Breast epithelium (tissue), 4 donors: ENCODE measurements at regions not wholly inside any gene's neighbourhood (a gene's known extent, or its start where the extent isn't known, plus 50 kb on each side); places are given as distances from the start of the nearest gene placed in this dataset.
"Not testable (repeated sequence)": the region's sequence is repeated elsewhere in the genome, so short reads cannot be mapped to it uniquely, and the experiment has no call there.

Experiments
- DNase-seq, 2 donors: peaks; one replicate each; pipeline ENCODE4 v3.0.0-alpha.2; 2019; ENCODE audit warnings: low spot score in 2 of 2
- H3K27ac ChIP-seq, 2 donors: fragments of 200-600 bp; sonication (generic) in 1 of 2; one replicate each; pipeline ENCODE4 v1.5.1; 2016 to 2019; ENCODE audit warnings: mild to moderate bottlenecking in 1 of 2
- H3K27me3 ChIP-seq, 2 donors: fragments of 200-600 bp; sonication (generic) in 1 of 2; one replicate each; pipeline versions ENCODE4 v1.5.1 to v1.6.0; 2017 to 2019; ENCODE audit warnings: control low read depth in 1 of 2, mild to moderate bottlenecking in 1 of 2
- H3K36me3 ChIP-seq: fragments of 200-600 bp; one replicate; pipeline ENCODE4 v1.5.1; 2019
- H3K4me1 ChIP-seq, 2 donors: fragments of 200-600 bp; sonication (generic); one replicate each; pipeline ENCODE4 v1.5.1; 2016 to 2019; ENCODE audit warnings: control low read depth in 1 of 2
- H3K4me3 ChIP-seq, 3 donors: fragments of 200-600 bp; sonication (generic); 1 replicate in 2 of 3; 2 replicates in 1 of 3; pipeline ENCODE4 v1.5.1; 2016 to 2019; ENCODE audit warnings: mild to moderate bottlenecking in 3 of 3, moderate library complexity in 2 of 3
- H3K9me3 ChIP-seq, 2 donors: fragments of 200-600 bp; sonication (generic) in 1 of 2; one replicate each; pipeline ENCODE4 v1.5.1; 2016 to 2019; ENCODE audit warnings: control low read depth in 1 of 2
- POLR2A ChIP-seq: fragments of 450-650 bp; IDR thresholded peaks from one replicate; pipeline ENCODE4 v1.6.1; 2016; ENCODE audit warnings: antibody characterized with exemption, mild to moderate bottlenecking, moderate library complexity
- POLR2AphosphoS5 ChIP-seq, 3 donors: sonication (generic); formaldehyde crosslinking; IDR thresholded peaks; one replicate each; pipeline ENCODE4 v1.6.1; 2017; ENCODE audit warnings: antibody characterized with exemption in 3 of 3
- intact Hi-C: fragments of 100-400 bp; cut with DNase I; formaldehyde crosslinking; loops from one replicate; pipeline ENCODE4 v1.15.1; 2023; ENCODE audit warnings: low total_unique reads
- TF ChIP-seq, protein P1 (sequence below), 3 donors: fragments of 450-650 bp; IDR thresholded peaks; one replicate each; pipeline ENCODE4 v1.5.1; 2016 to 2017; ENCODE audit warnings: antibody characterized with exemption in 3 of 3, mild to moderate bottlenecking in 3 of 3, moderate library complexity in 3 of 3

DNA sequence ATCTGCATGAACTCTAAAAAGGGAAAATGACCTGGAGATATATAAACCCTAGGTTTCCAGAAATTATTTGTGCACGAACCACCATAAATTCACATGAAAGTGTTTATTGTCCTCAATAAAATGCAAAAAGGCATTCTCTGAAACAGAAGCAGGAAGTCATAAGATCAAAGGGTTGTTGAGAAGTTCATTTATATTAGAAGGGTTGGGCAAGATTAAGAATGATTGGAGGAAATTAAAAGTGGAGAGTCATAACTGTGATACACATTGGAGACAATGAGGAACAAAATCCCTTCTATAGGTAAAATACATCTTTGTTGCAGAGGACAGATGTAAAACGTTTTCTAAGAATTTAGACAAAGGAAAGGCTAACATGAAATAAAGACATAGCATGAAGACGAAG lies 476.8 kb downstream of the CBLN4 start:
- H3K4me1 ChIP-seq: no peaks in the 10 kb centered on the region
- intact Hi-C loops: no loop called here
- no peak for DNase-seq
- TF ChIP-seq POLR2A (no peak), POLR2AphosphoS5 (IDR thresholded peaks at IDR 0.05) (no peak)
- TF ChIP-seq, protein P1, sequence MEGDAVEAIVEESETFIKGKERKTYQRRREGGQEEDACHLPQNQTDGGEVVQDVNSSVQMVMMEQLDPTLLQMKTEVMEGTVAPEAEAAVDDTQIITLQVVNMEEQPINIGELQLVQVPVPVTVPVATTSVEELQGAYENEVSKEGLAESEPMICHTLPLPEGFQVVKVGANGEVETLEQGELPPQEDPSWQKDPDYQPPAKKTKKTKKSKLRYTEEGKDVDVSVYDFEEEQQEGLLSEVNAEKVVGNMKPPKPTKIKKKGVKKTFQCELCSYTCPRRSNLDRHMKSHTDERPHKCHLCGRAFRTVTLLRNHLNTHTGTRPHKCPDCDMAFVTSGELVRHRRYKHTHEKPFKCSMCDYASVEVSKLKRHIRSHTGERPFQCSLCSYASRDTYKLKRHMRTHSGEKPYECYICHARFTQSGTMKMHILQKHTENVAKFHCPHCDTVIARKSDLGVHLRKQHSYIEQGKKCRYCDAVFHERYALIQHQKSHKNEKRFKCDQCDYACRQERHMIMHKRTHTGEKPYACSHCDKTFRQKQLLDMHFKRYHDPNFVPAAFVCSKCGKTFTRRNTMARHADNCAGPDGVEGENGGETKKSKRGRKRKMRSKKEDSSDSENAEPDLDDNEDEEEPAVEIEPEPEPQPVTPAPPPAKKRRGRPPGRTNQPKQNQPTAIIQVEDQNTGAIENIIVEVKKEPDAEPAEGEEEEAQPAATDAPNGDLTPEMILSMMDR (IDR thresholded peaks at IDR 0.05): no peak
- no peak overlapping the region for H3K4me3 ChIP-seq
- no peaks in the 10 kb centered on the region for H3K9me3 ChIP-seq
- H3K27me3 ChIP-seq: no peaks in the 10 kb centered on the region
- no peaks in the 10 kb centered on the region for H3K36me3 ChIP-seq
- no peak overlapping the region for H3K27ac ChIP-seq

DNA sequence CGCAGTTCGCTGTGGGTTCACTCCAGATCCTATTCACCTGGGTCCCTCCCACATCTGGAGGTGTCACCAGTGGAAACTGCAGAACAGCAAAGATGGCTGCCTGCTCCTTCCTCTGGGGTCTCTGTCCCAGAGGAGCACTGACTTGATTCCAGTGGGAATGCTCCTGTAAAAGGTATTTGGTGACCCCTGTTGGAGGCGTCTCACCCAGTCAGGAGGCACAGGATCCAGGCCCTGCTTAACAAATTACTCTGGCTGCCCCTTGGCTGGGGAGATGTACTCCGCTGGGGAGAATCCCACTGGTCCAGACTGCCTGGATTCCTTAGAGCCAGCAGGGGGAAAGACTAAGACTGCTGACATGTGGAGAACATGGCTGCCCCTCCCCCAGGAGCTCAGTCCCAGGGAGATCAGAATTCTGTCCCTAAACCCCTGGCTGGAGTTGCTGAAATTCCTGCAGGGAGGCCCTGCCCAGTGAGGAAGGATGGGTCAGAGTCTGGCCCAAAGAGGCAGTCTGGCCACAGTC lies 483.0 kb downstream of the CBLN4 start:
- Histone ChIP-seq H3K4me3 (no peak overlapping the region), H3K4me1 (no peaks in the 10 kb centered on the region), H3K9me3 (peaks cover 0 to 4% of the 10 kb centered on the region in 2 donors), H3K27ac (no peak overlapping the region), H3K36me3 (no peaks in the 10 kb centered on the region), H3K27me3 (no peaks in the 10 kb centered on the region)
- TF ChIP-seq POLR2AphosphoS5 (IDR thresholded peaks at IDR 0.05) (no peak), POLR2A (no peak)
- TF ChIP-seq, protein P1 (IDR thresholded peaks at IDR 0.05): no peak
- intact Hi-C loops: no loop called here
- DNase-seq: no peak

DNA sequence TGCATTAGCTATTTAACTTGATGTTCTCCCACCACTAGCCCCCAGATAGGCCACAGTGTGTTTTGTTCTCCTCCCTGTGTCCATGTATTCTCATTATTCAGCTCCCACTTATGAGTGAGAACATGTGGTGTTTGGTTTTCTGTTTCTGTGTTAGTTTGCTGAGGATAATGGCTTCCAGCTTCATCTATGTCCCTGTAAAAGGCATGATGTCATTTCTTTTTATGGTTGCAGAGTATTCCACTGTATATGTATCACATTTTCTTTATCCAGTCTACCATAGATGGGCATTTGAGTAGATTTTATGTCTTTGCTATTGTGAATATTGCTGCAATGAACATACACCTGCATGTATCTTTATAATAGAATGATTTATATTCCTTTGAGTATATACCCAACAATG lies 487.7 kb downstream of the CBLN4 start:
- DNase-seq, H3K4me1 ChIP-seq, H3K4me3 ChIP-seq, intact Hi-C loops, H3K27me3 ChIP-seq, H3K27ac ChIP-seq, H3K36me3 ChIP-seq, H3K9me3 ChIP-seq: not testable (repeated sequence)

DNA sequence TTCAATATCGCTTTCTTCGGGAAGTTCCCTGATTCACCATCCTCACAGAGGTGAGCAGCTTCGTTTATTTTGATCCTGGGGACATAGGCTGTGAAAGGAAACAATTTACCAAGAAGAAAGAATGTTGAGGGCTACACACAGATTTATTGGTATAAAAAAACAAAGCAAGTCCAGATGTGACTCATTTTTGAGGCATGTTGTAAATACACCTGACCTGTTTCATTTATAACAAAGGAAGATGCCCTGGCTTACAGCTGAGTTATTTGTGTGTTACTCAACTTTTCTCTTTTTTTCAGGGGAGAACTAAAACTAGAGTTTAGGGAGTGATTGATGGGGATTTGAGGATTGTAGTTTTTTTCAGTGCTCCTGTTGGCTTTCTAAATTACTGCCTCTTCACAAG lies 489.5 kb downstream of the CBLN4 start:
- intact Hi-C loops: no loop called here
- H3K36me3 ChIP-seq: no peaks in the 10 kb centered on the region
- no peaks in the 10 kb centered on the region for H3K9me3 ChIP-seq
- no peaks in the 10 kb centered on the region for H3K27me3 ChIP-seq
- H3K27ac ChIP-seq: no peak overlapping the region
- no peak overlapping the region for H3K4me3 ChIP-seq
- DNase-seq: no peak
- TF ChIP-seq POLR2AphosphoS5 (IDR thresholded peaks at IDR 0.05) (no peak), POLR2A (no peak)
- no peaks in the 10 kb centered on the region for H3K4me1 ChIP-seq

DNA sequence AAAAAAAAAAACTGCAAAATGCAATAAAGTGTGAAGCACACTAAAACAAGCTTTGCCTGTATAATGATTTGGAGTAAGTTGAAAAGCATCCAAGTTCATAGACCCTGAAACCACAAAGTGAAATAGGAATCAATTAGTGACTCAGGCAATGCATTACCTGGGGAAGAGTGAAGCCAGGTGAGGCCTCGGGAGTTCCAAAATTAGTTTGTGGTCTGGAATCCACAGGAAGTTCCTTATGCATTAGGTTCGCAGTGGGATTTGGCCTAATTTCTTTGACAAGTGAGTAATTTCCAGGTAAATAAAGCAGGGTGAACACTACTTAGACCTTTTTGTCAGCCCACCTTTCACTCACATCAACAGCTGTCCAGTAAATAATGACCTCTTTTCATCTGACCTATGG lies 490.8 kb downstream of the CBLN4 start:
- H3K4me3 ChIP-seq: no peak overlapping the region
- intact Hi-C loops: loop anchor here (5.0 kb wide), 1 partner anchor 992 kb away; no protein-coding TSS in a partner anchor
- H3K4me1 ChIP-seq: no peaks in the 10 kb centered on the region
- TF ChIP-seq POLR2AphosphoS5 (IDR thresholded peaks at IDR 0.05): no peak
- no peak for TF ChIP-seq POLR2A
- TF ChIP-seq, protein P1 (IDR thresholded peaks at IDR 0.05): no peak
- no peaks in the 10 kb centered on the region for H3K9me3 ChIP-seq
- no peak overlapping the region for H3K27ac ChIP-seq
- DNase-seq: no peak
- no peaks in the 10 kb centered on the region for H3K27me3 ChIP-seq
- no peaks in the 10 kb centered on the region for H3K36me3 ChIP-seq

DNA sequence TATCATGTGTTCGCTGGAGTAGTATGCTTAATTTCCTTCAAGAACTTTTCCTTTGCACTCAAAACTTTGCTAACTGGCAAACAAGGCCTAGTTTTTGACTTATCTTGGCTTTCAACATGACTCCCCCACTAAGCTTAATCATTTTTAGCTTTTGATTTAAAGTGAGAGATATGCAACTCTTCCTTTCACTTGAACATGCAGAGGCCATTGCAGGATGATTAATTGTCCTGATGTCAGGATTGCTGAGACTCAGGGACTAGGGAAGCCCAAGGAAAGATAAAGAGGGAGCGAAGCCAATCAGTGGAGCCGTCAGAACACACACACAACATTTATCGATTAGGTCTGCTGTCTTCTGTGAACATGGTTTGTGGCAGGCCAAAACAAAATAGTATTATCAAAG lies 491.4 kb downstream of the CBLN4 start:
- Histone ChIP-seq H3K36me3 (no peaks in the 10 kb centered on the region), H3K27me3 (no peaks in the 10 kb centered on the region), H3K4me3 (no peak overlapping the region), H3K27ac (no peak overlapping the region), H3K4me1 (no peaks in the 10 kb centered on the region), H3K9me3 (no peaks in the 10 kb centered on the region)
- TF ChIP-seq, protein P1 (IDR thresholded peaks at IDR 0.05): no peak
- TF ChIP-seq POLR2AphosphoS5 (IDR thresholded peaks at IDR 0.05): no peak
- no peak for TF ChIP-seq POLR2A
- intact Hi-C loops: loop anchor here (5.0 kb wide), 1 partner anchor 992 kb away; no protein-coding TSS in a partner anchor
- DNase-seq: no peak
